COLO829 (cell line): ENCODE measurements at regions not wholly inside any gene's neighbourhood (a gene's known extent, or its start where the extent isn't known, plus 50 kb on each side); places are given as distances from the start of the nearest gene placed in this dataset.
A peak's percentile ranks its signal among the peaks of the same experiment; 100 is the strongest.
"Not testable (repeated sequence)": the region's sequence is repeated elsewhere in the genome, so short reads cannot be mapped to it uniquely, and the experiment has no call there.

Source experiments
- DNase-seq: peaks from one replicate; pipeline ENCODE4 v3.0.0; 2012; ENCODE audit warnings: low spot score

GRCh38 chr17:77548967-77549366, 408.2 kb downstream of the SEC14L1 start:
- no peak for DNase-seq

GRCh38 chr17:77549726-77550366, 408.7 kb upstream of the TNRC6C start:
- DNase-seq = no peak

GRCh38 chr17:77553459-77554066, 404.9 kb upstream of the TNRC6C start:
- no peak for DNase-seq

GRCh38 chr17:77555121-77555591, 403.3 kb upstream of the TNRC6C start:
- no peak for DNase-seq

GRCh38 chr17:77555741-77556291, 402.7 kb upstream of the TNRC6C start:
- no peak for DNase-seq

DNA sequence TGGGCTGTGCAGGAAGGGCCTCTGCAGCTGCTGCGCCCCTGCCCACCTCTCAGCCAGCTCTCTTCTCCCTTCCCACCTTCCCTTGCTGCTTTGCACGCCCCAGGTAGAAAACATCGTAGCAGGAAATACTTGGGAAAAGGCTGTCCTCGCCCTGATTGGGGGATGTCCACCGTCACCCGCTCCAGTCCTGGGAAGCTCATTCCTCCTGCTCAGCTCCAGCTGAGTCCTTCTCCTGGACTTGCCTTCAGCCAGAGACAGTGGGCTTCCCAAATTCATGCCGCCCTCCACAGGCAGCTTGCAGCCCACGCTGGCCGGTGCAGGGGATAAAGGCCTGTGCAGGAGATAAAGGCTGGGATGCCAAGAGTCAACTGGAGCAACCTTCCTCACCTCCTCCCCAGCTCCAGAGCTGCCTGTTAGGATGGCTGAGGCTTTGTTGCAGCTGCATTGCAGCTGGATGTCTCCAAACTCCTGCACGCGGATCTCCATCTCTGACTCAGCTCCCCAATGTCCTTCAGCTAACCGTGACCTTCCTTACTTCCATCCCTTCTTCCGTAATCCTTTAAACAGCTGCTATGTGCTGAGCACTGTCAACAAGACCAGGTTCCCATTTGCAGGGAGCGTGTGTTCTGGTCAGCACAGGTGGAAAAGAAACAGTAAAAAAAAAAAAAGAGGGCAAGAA, 402.0 kb upstream of the TNRC6C start:
- no peak for DNase-seq

- DNase-seq = peak; percentile 91
Observed at GRCh38 chr17:77558846-77559626, 399.5 kb upstream of the TNRC6C start.

- no peak for DNase-seq
Observed at GRCh38 chr17:77560381-77560780, 398.1 kb upstream of the TNRC6C start.

DNA sequence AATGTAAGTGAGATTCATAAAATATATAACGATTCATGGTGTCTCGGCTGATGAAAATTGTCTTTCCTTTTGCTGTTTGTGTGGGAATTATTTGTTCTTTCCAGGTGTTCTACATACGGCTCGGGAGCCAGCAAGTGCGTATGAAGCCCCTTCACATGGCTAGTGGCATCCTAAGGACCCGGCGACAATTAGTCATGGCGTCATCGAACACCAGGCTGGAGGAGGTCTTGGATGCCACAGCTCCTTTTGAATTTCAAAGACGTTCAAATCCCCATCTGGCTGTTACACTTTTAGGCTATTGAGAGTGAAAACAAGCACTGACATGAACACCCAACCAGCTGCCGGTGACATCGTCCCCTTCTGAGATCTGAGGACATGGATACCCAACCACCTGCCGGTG, 397.7 kb upstream of the TNRC6C start:
- no peak for DNase-seq

DNA sequence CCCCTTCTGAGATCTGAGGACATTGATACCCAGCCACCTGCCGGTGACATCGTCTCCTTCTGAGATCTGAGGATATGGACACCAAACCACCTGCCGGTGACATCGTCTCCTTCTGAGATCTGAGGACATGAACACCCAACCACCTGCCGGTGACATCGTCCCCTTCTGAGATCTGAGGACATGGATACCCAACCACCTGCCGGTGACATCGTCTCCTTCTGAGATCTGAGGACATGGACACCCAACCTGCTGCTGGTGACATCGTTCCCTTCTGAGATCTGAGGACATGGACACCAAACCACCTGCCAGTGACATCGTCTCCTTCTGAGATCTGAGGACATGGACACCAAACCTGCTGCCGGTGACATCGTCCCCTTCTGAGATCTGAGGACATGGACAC, 396.1 kb upstream of the TNRC6C start:
- DNase-seq = not testable (repeated sequence)

GRCh38 chr17:77563439-77564102, 394.9 kb upstream of the TNRC6C start:
- DNase-seq = no peak

GRCh38 chr17:77564278-77564920, 394.1 kb upstream of the TNRC6C start:
- DNase-seq = no peak

GRCh38 chr17:77565166-77565565, 393.3 kb upstream of the TNRC6C start:
- DNase-seq = no peak

- no peak for DNase-seq
Observed at GRCh38 chr17:77566151-77566550, 392.4 kb upstream of the TNRC6C start.

GRCh38 chr17:77566566-77567138, 391.9 kb upstream of the TNRC6C start:
- no peak for DNase-seq

- no peak for DNase-seq
Observed at GRCh38 chr17:77568540-77568939, 390.0 kb upstream of the TNRC6C start.

- no peak for DNase-seq
Observed at GRCh38 chr17:77569846-77570564, 388.5 kb upstream of the TNRC6C start.

- DNase-seq = no peak
Observed at GRCh38 chr17:77570565-77570898, 388.0 kb upstream of the TNRC6C start.

- no peak for DNase-seq
Observed at GRCh38 chr17:77571155-77571981, 387.1 kb upstream of the TNRC6C start.
